CD4-positive, alpha-beta T cell (primary cell): ENCODE measurements at regions not wholly inside any gene's neighbourhood (a gene's known extent, or its start where the extent isn't known, plus 50 kb on each side); places are given as distances from the start of the nearest gene placed in this dataset.

ENCODE experiments used
- ATAC-seq: fragments of 200-7000 bp; cut with Tn5 transposase; one replicate; pipeline ENCODE4 v1.10.0; 2022; ENCODE audit warnings: mild to moderate bottlenecking; ENCODE audit not compliant: poor library complexity
- CTCF ChIA-PET: fragments of 350-600 bp; sonication (Branson Sonifier 250); formaldehyde crosslinking; loops from one replicate; lab custom pipeline; 2021; ENCODE audit warnings: antibody characterized with exemption, inconsistent platforms; lab: Charles Lee
- POLR2A ChIA-PET: fragments of 350-600 bp; sonication (Branson Sonifier 250); formaldehyde crosslinking; loops from one replicate; lab custom pipeline; 2021; ENCODE audit warnings: antibody characterized with exemption, inconsistent platforms; lab: Charles Lee
- DNase-seq, 14 experiments: peaks; one replicate each; pipeline ENCODE4 v3.0.0-alpha.2; 2013 to 2020; ENCODE audit warnings: mixed read lengths in 2 of 14
- H3K27ac ChIP-seq, 2 donors: one replicate each; pipeline versions ENCODE4 v1.5.1 to v1.7.0; 2013; ENCODE audit warnings: low read length in 2 of 2, low read depth in 1 of 2, mild to moderate bottlenecking in 1 of 2
- H3K27me3 ChIP-seq, 2 experiments: 1 replicate in 1 of 2; 2 replicates in 1 of 2; pipeline versions ENCODE4 v1.6.1 to v1.7.0; 2013; ENCODE audit warnings: low read length in 2 of 2, control low read depth in 1 of 2, mild to moderate bottlenecking in 1 of 2, moderate library complexity in 1 of 2; ENCODE audit not compliant: insufficient read depth in 2 of 2, control insufficient read depth in 1 of 2
- H3K36me3 ChIP-seq: one replicate; pipeline ENCODE4 v1.6.1; 2013; ENCODE audit warnings: low read length, control low read depth; ENCODE audit not compliant: insufficient read depth
- H3K4me1 ChIP-seq: one replicate; pipeline ENCODE4 v1.6.1; 2013; ENCODE audit warnings: low read length, control low read depth; ENCODE audit not compliant: insufficient read depth
- H3K4me3 ChIP-seq: one replicate; pipeline ENCODE4 v1.5.1; 2013; ENCODE audit warnings: mild to moderate bottlenecking, low read length, moderate library complexity
- H3K9me3 ChIP-seq, 2 experiments: 1 replicate in 1 of 2; 2 replicates in 1 of 2; pipeline versions ENCODE4 v1.6.1 to v1.7.0; 2013; ENCODE audit warnings: low read length in 2 of 2, mild to moderate bottlenecking in 2 of 2, control low read depth in 1 of 2, moderate library complexity in 1 of 2; ENCODE audit not compliant: control insufficient read depth in 1 of 2, insufficient read depth in 1 of 2
- H3K27ac Mint-ChIP-seq: one replicate; pipeline ENCODE4 v1.8.0; 2020; ENCODE audit warnings: mixed read lengths
- H3K27me3 Mint-ChIP-seq: one replicate; pipeline ENCODE4 v1.8.0; 2021; ENCODE audit warnings: mixed read lengths
- H3K36me3 Mint-ChIP-seq: one replicate; pipeline ENCODE4 v1.8.0; 2021; ENCODE audit warnings: low read depth, mixed read lengths
- H3K4me1 Mint-ChIP-seq: one replicate; pipeline ENCODE4 v1.8.0; 2021; ENCODE audit warnings: low read depth, mixed read lengths
- H3K4me3 Mint-ChIP-seq: one replicate; pipeline ENCODE4 v1.8.0; 2020; ENCODE audit warnings: mild to moderate bottlenecking, mixed read lengths
- H3K9me3 Mint-ChIP-seq: one replicate; pipeline ENCODE4 v1.8.0; 2020; ENCODE audit warnings: mixed read lengths
- CTCF ChIP-seq: fragments of 200-600 bp; IDR thresholded peaks from one replicate; pipeline ENCODE4 v1.8.0; 2022; ENCODE audit warnings: antibody characterized with exemption, mild to moderate bottlenecking
- intact Hi-C, 2 experiments: fragments of 100-400 bp; cut with DNase I in 1 of 2; cut with micrococcal nuclease in 1 of 2; formaldehyde crosslinking; loops; one replicate each; pipeline versions ENCODE4 v1.15.1 to v1.9.0; 2023 to 2025; cut with DNase I, micrococcal nuclease

- H3K4me3 Mint-ChIP-seq, result no peak overlapping the region
- Histone ChIP-seq H3K4me3 (no peak overlapping the region), H3K27ac (no peak overlapping the region), H3K4me1 (no peaks in the 10 kb centered on the region), H3K9me3 (no peaks in the 10 kb centered on the region), H3K36me3 (no peaks in the 10 kb centered on the region), H3K27me3 (no peaks in the 10 kb centered on the region)
- H3K27me3 Mint-ChIP-seq, result no peaks in the 10 kb centered on the region
- no peaks in the 10 kb centered on the region for H3K4me1 Mint-ChIP-seq
- intact Hi-C loops, result no loop called here
- no peak for ATAC-seq
- TF ChIP-seq CTCF, result no peak
- ChIA-PET CTCF (no interaction called here), POLR2A (no interaction called here)
- H3K27ac Mint-ChIP-seq, result no peak overlapping the region
- no peaks in the 10 kb centered on the region for H3K36me3 Mint-ChIP-seq
- no peaks in the 10 kb centered on the region for H3K9me3 Mint-ChIP-seq
- DNase-seq, result no peak
These were observed 81.3 kb upstream of the ARHGAP20 start for GRCh38 chr11:110793556-110793955.

DNA sequence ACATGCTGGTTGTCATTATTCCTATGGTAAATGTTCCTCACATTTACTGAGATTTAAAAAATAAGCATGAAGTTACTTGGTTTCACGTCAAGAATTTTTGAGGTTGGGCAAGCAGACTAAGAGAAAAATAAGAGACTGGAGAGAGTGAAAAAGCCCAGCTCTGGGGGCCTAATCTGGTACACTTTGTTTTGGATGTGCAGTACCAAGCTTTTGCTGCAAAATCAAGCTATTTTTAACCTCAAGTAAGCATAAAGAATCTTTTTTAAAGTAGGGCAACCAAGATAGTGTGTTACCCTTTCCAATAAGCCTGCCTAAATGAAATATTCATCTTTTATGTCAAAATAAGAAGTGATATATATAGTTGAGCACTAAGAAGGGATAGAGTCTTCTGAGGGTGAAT lies 79.4 kb upstream of the ARHGAP20 start:
- H3K27me3 ChIP-seq, result no peaks in the 10 kb centered on the region
- POLR2A ChIA-PET, result no interaction called here
- Mint-ChIP-seq H3K27me3 (no peaks in the 10 kb centered on the region), H3K4me1 (no peaks in the 10 kb centered on the region), H3K9me3 (no peaks in the 10 kb centered on the region), H3K4me3 (no peak overlapping the region), H3K36me3 (no peaks in the 10 kb centered on the region), H3K27ac (no peak overlapping the region)
- TF ChIP-seq CTCF, result no peak
- H3K4me3 ChIP-seq, result no peak overlapping the region
- H3K9me3 ChIP-seq, result no peaks in the 10 kb centered on the region
- intact Hi-C loops, result no loop called here
- CTCF ChIA-PET, result interaction anchor here (1.0 kb wide), 1 partner anchor 58 kb away, joined by 3 read pairs; no protein-coding TSS in a partner anchor
- no peak overlapping the region for H3K27ac ChIP-seq
- H3K36me3 ChIP-seq, result no peaks in the 10 kb centered on the region
- no peak for DNase-seq
- no peak for ATAC-seq
- H3K4me1 ChIP-seq, result no peaks in the 10 kb centered on the region

GRCh38 chr11:110787680-110788079 lies 75.4 kb upstream of the ARHGAP20 start:
- intact Hi-C loops, result no loop called here
- no peaks in the 10 kb centered on the region for H3K36me3 Mint-ChIP-seq
- POLR2A ChIA-PET, result no interaction called here
- CTCF ChIA-PET, result no interaction called here
- H3K27ac Mint-ChIP-seq, result no peak overlapping the region
- H3K27me3 ChIP-seq, result no peaks in the 10 kb centered on the region
- no peaks in the 10 kb centered on the region for H3K36me3 ChIP-seq
- peaks cover 6% of the 10 kb centered on the region for H3K9me3 Mint-ChIP-seq
- H3K27ac ChIP-seq, result no peak overlapping the region
- no peaks in the 10 kb centered on the region for H3K4me1 ChIP-seq
- H3K4me1 Mint-ChIP-seq, result no peaks in the 10 kb centered on the region
- no peak overlapping the region for H3K4me3 ChIP-seq
- H3K4me3 Mint-ChIP-seq, result no peak overlapping the region
- no peaks in the 10 kb centered on the region for H3K27me3 Mint-ChIP-seq
- TF ChIP-seq CTCF, result no peak
- H3K9me3 ChIP-seq, result peaks cover 7% of the 10 kb centered on the region in 2 experiments
- no peak for ATAC-seq
- no peak for DNase-seq
